SIG-M5 treated with dmso at 0.1 percent for 504 hours (cell line): ENCODE measurements at regions not wholly inside any gene's neighbourhood (a gene's known extent, or its start where the extent isn't known, plus 50 kb on each side); places are given as distances from the start of the nearest gene placed in this dataset.
A peak's percentile ranks its signal among the peaks of the same experiment; 100 is the strongest.

Experiments
- DNase-seq: peaks from one replicate; lab custom pipeline; 2025; ENCODE audit not compliant: unreplicated experiment; lab: John Stamatoyannopoulos, UW

DNA sequence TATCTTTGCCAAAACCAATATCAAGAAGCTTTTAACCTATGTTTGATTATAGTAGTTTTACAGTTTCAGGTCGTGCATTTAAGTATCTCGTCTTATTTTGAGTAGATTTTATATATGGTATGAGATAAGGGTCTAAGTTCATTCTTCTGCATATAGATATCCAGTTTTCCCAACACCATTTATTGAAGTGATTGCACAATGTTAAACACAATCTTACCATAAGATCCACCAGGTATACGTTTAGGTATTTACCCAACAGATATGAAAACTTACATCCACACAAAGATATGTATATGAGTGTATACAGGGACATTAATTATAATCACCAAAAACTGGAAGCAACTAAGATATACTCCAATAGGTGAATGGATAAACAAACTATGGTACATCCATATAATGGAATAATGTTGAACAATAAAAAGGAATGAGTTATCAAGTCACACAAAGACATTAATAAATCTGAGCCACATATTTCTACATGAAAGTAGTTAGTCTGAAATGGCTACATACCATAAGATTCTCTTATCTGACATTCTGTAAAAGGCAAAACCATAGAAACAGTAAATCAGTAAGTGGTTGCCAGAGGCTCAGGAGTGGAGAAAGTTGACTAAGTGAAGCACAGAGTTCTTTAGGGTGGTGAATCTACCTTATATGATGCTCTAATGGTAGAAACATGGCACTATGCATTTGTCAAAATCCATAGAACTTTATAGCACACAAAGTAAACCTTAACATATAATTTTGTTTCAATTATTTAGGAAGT lies 222.6 kb downstream of the NUAK1 start:
- DNase-seq: no peak

DNA sequence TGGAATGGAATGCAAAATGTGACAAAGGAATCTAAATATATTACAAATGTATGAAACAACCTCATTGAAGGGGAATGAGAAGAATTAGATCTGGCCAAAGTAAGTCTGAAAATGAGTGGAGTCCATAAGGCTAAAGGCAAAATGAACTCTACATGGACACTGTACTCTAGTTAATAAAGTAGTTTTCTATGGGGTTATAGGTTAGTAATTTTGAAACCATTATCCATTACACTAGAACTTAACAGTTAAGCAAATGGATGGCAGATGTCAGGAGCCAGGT lies 222.1 kb downstream of the NUAK1 start:
- no peak for DNase-seq

DNA sequence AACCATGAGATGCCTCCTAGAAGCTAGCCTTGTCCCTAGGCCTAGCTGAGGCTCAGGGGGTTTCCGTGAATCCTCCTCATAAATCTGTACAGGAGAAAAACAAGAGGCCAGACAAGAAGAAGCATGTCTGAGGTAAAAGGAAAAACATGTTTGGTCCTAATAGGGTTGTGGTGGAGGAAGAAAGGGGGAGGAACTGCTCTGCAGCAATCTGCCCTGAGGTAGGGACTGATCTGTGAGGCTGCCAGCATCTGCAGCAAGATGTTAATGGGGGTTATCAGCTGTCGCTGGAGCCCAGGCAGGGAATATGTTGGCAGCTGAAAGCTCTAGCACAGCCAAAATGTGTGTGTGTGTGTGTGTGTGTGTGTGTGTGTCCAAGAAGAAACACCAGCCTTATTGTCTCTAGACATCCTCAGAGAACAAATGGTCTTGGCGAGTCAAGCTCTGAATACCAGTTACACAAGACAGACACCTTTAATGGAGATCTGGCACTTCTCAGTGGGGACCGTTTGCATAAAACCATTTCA lies 218.5 kb downstream of the NUAK1 start:
- DNase-seq: no peak

DNA sequence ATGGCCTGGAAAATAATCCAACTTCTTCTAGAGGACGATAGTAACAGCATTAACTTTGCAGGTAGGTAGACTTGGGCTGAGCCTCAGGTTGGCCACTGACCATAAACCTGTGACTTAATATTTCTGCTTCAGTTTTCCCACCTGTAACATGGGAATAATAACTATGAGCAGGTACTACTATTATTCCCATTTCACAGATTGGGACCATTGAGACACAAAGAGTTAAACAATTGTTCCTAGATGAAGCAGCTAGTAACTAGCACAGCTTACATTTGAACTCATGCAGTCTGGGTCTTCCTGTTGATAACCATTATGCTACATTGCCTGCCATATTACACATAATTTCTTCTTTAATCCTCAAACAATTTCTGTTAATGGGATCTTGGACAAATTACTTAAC lies 217.7 kb downstream of the NUAK1 start:
- no peak for DNase-seq

DNA sequence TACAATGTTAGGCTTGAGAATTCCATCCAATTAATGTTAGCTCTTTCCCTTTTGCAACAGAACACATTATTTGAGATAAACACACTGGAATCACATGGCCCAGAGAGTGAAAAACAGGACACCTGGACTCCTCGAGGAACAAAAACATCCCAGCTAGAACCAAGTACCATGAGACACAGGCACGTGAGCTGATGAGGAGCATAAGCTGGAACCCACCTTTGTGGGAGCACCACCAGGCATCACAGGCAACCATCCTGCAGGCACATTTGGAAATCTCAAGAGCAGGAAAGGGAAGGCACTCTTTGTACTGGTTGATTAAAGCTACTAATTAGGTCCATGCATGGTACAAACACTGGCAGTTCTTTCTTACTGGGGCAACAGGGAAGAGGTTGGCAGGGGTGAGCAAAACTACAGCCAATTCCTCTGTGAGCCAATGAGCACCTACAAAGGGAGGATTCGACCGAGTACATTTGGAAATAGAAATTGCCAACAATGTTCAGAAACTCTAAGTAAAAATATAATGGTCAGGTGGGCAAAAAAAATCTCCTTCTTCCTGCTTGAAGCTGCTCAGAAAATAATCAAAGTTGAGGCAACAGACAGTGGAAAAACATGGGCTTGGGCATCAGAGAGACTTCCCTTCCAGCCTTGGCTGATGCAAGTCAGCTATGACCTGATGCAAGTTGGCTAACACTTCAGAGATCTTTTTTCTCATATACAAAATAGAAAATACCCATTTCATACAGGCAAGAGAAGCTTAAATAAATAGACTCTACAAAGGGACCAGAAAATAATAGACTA lies 216.7 kb downstream of the NUAK1 start:
- no peak for DNase-seq

DNA sequence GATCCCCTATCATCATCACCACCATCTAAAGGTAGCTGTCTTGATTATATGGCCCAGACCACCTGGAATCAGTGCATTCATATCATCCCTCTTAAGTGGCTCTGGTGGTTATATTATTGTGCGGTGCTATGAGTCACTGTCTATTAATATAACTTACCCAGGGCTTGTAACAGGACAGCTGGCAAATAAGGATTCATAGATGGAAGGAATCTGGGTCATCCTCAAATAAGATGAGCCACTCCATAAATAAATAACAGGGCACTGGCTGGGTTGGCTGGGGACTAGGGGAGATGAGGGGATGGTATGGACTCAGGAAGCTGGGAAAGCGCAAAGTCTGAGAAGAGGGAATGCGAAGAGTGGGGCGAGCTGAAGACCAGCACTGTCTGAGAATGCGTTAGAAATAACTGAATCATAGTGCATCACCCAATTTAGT lies 216.1 kb downstream of the NUAK1 start:
- no peak for DNase-seq

DNA sequence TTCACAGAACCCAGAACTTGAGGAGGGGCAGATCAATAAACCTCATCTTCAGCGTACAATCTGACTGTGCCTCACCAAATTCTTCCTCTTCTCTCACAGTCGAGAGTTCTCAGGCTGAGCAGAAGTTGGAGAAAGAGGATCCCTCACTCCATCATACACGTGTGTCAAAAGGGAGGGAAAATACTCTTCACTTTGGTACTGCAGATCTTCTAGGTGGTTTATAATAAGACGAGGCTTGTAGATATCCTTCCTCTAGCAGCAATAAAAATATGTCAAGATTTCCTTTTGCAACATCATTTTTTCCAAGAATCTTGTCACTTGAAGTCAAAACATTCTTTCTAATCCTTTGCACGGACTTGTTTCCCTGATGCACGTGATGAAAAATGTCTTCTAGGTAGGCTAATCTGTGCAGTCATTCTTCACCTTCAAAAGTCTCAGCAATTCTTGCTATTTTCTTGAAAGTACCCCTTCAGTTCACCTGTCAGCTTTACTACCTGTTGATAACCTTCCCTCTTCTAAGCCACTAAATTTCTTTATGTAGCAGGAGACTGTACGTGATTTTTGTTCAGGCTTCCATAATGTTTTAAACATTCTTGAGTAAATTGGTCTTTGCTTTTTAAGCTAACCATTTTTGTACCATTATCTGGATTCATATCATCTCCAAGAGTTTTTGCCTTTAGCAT lies 214.1 kb downstream of the NUAK1 start:
- DNase-seq: no peak

DNA sequence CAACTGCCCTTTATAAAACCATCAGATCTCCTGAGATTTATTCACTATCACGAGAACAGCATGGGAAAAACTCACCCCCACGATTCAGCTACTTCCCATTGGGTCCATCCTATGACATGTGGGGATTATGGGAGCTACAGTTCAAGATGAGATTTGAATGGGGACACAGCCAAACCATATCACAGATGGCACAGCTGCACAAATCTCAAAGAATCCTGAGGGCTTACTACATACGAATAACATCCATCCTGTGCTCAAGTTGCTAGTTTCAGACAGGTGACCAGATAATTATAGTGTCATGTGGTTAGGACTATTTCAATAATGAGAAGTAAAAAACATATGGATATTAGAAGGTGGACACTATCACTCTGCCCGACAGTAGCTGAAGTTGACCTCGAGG lies 211.2 kb downstream of the NUAK1 start:
- no peak for DNase-seq

DNA sequence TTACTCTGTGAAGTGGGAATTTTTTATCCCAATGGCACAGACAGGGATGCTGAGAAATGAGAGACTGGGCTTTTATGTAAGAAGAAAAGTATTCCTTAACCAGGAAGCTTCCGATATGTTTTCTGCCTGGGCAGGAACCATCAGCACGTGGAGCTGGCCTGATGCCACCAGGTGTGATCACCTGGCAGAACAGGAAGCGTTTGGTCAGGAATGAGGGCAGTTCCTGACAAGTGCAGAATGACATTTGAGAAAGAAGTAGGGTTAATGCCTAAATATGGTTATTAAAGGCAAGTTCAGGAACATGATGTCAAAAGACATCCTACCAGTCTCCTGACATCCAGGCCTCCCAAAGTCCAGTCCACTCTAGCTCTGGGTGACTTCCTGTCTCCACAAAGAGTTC lies 210.3 kb downstream of the NUAK1 start:
- no peak for DNase-seq

DNA sequence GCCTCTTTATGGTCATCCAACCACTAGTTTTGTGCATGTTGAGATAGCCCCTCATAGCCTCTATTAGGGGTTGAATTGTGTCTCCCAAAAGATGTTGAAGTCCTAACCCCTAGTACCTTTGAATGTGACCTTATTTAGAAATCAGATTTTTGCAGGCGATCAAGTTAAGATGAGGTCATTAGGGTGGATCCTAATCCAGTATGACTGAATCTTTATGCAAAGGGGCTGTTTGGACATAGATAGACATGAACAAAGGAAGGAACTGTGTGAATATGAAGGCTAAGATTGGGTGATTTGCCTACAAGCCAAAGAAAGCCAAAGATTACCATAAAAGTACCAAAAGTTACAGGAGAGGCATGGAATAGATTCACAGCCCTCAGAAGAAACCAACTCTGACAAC lies 209.6 kb downstream of the NUAK1 start:
- no peak for DNase-seq

DNA sequence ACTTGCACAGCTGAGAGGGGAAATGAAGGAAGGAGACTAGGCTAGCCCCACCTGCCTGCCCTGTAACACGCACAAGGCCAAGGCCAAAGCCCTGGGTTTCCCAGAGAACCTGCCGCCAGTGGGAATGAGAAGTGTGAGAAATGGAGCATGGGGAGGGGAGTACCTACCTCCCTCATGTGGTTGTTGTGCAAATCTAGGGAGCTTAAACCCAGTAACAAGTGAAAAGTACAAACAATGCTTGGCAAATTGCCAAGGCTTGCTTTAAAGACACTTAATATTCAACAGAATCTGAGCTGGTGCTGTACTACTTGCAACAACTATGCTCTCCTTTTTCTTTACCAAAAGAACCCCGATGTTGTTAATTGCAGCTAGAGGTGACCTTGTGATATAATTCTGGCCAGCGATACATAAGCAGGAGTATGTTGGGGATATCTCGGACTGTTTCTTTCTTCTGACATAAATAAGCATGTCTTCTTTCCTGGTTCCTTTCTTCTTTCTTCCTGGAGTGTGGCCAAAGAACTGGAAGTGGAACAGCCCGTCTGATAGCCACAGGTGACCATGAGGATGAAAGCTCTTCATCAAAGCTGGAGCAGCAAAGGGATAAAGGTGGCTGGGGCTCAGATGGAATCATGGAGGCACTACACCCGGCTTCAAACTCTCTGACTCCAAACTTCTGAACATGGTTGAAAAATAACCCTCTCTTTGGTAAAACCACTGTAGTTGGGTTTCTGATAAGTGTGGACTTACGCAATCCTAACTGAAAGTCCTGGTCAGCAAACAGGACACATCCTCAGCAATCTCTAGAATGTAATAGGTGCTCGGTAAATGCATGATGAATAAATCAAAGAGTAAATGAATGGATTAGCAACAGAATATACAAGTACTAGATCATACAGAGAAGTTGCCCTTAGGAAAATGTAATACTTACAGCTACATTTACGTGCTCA lies 207.9 kb downstream of the NUAK1 start:
- DNase-seq: no peak

DNA sequence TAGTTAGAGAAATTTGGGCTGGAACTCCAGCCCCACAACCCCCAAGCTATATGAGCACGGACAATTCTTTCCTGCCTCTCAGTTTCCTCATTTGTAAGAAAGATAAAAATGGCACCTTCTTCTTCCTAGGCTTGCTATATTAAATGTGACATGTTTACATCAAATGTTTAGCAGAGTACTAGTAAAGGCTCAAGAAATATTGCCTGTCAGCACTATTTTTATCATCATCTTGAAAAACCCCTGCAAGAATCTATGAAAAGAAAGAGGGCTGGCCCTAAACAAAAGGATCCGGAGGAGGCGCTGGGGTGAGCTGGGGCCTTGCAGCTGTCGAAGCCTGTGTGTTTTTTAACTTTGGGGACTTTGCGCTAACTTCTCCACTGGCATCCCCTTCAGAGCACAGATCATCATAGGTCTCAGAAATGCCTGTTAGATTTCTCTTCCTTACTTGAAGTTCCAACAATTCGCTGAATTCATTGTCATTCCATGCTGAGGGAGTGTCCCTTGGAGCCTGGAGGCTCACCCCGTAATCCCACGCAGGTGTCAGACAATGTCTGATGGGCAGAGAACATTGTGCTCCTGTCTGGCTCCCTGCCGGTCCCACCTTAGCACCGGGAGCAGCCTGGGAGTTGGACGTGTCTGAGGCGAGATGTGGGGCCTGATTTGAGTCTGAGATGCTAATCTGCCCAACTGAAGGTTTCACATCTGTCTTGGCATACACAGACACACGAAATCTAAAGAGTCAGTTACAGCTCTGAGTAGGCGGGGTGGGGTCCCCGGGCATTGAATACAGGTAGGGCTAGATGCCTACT lies 206.8 kb downstream of the NUAK1 start:
- DNase-seq: no peak

DNA sequence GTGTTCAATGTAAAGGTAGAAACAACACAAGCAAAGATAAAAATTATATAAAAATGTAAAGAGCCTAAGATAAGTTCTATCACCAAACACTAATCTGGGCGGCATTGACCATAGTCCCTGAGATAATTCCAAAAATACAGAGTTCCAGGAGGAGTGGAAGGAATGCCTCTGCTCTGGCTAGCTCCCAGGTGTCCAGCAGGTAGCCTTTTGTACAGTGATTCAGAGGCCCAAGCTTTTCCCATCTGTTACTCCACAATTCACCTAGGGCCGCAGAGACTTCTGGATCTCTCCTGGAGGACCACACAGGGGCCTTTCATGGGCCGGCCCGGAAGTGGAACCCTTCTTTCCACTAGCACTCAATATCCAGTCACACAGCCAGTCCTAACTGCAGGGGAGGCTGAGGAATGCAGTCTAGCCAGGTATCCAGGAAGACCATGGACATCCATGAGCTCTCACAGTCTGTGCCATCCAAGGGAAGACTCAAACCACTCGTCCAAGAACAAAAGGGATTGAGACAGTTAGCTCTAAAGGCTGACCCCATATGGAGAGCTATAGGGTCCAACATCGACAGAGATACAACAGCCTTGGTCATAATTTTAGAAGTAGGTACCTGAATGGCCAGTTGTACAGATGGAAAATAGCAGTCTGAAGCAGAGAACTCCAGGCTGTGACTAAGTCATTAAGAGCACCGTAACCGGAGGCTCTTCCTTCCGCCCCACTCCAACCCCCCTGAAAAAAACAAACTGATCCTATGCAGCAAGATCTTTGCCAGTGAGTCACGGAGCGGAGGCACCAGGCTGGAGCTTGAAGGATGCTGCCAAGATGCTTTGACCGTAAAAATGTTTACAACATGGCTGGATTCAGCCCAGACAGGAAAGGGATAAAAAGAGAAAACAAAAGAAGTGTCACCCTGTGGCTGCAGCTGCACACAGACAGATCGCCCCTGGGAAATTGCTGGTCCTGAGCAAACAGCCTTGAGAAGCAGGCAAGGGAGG lies 204.8 kb downstream of the NUAK1 start:
- peak; percentile 11 for DNase-seq

DNA sequence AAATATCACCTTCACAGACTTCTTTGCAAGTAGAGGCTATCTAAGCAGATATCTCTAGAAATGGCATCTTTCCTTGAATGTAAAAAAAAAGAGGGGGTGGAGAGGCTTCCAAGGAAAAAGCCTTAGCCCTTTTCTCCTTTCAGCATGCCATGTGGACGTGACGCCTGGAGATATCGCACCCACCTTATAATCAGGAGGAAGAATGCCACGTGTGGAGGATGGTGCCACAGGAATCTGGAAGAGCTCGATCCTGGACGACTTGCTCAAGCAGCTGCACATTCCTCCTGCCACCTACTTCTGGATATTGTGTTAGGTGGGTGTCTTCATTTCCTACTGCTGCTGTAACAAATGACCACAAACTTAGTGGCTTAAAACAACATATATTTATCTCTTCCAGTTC lies 203.6 kb downstream of the NUAK1 start:
- DNase-seq: no peak

DNA sequence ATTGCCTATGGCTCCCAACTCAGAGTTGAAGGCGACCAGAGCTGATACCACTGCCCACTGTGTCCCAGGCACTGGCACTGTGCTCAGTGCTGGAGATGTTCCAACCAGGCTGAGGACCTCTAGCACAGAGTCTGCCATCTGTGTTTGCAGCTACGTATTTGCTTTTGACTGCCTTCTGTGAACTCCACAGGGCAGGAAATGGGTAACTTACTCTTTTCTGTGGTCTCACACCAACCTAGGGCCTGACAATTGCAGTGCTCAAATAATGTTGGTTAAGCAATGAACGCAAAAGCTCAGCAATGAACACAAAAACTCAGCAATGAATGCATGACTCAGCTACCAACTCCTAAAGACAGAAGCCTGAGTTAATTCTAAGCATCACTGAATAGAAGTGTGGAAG lies 202.8 kb downstream of the NUAK1 start:
- no peak for DNase-seq

DNA sequence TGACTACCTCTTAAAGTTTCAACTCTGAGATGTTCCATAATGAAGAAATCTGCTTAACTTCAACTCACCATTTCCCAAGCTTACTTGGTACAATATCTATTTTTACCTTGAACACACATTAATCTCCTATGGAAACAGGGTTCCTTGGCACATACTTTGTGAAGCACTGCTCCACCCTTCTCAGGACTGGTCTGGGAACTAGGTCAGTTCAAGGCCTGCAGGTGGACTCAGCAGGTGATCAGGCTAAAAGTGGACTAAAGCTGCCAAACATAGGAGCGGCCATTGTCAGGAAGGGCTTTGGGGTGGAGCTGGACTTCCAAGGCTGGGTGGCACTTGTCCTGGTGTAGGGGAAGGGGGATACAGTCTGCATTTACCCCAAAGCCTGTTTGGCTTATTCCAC lies 202.3 kb downstream of the NUAK1 start:
- no peak for DNase-seq

DNA sequence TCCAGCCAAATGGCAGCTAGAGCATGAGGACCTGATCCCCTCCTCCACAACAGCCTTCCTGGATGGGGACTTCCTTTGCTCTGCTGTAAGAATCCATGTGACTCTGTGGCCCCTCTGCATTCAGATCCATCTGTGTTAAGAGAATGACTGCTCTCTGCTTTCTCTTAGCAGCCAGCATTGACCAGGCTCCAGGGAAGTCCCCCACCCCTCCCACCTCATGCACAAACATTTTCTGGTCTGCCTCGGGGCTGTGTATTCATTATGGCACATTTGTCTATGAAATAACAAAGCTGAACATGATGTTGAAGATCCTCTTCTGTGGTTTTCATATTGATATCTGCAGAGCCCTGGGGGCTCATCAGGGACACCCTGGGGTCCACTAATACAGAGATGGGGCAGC lies 201.7 kb downstream of the NUAK1 start:
- DNase-seq: no peak

DNA sequence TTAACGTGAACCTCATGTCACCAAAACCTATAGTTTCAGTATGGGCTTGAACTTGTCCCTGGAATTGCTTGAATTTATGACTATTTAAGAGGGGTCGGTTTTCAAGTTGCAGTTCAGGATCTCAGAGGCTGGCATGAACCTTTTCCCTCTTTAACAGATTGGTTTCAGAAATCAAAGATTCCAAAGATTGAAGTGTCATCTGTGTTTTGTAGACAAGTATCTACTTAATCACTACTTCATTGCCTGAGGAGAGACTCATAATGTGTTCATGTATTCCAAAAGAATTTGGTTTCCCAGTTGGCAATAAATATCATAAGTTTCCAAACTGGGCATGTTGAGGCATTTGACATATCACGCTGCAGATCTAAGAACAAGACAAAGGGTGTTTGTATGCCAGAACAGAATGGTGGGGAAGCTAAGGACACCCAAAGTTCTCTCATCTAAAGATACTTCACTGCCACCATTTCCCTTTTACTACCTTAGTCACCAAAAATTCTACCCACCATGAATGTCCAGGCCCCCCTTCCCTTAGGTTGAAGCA lies 199.5 kb downstream of the NUAK1 start:
- DNase-seq: no peak

DNA sequence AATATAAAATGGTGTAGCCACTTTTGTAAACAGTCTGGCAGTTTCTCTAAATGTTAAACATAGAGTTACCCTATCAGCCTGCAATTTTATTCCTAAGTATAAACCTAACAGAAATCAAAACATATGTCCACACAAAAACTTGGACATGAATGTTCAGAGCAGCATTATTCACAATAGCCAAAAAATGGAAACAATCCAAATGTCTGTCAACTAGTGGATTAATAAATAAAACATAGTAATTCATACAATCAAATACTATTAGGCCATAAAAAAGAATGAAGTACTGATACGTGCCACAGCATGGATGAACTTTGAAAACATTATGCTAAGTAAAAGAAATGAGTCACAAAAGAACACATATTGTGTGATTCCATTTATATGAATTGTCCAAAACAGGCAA lies 196.5 kb downstream of the NUAK1 start:
- DNase-seq: no peak
